ENCODE measurements at regions not wholly inside any gene's neighbourhood (a gene's known extent, or its start where the extent isn't known, plus 50 kb on each side); places are given as distances from the start of the nearest gene placed in this dataset.

GRCh38 chr4:11106190-11106589 lies 322.5 kb downstream of the HS3ST1 start (continued):
- TF ChIP-seq ZNF2 (tag by site-specific recombination; IDR thresholded peaks at IDR 0.05) (no peak), ZNF23 (tag by site-specific recombination; IDR thresholded peaks at IDR 0.05; ENCODE audit: borderline replicate concordance) (no peak), ZNF558 (tag by site-specific recombination; IDR thresholded peaks at IDR 0.05) (no peak), ZNF692 (tag by site-specific recombination; IDR thresholded peaks at IDR 0.05) (no peak), GLI2 (tag by site-specific recombination; IDR thresholded peaks at IDR 0.05; ENCODE audit: borderline replicate concordance, low read depth) (no peak), ZSCAN16 (tag by site-specific recombination; IDR thresholded peaks at IDR 0.05) (no peak), ZNF302 (tag by site-specific recombination; IDR thresholded peaks at IDR 0.05; ENCODE audit: low read depth) (no peak)
- TF ChIP-seq, protein P1, sequence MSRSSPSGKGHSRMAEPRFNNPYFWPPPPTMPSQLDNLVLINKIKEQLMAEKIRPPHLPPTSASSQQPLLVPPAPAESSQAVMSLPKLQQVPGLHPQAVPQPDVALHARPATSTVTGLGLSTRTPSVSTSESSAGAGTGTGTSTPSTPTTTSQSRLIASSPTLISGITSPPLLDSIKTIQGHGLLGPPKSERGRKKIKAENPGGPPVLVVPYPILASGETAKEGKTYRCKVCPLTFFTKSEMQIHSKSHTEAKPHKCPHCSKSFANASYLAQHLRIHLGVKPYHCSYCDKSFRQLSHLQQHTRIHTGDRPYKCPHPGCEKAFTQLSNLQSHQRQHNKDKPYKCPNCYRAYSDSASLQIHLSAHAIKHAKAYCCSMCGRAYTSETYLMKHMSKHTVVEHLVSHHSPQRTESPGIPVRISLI (tag by site-specific recombination; IDR thresholded peaks at IDR 0.05), result no peak

DNA sequence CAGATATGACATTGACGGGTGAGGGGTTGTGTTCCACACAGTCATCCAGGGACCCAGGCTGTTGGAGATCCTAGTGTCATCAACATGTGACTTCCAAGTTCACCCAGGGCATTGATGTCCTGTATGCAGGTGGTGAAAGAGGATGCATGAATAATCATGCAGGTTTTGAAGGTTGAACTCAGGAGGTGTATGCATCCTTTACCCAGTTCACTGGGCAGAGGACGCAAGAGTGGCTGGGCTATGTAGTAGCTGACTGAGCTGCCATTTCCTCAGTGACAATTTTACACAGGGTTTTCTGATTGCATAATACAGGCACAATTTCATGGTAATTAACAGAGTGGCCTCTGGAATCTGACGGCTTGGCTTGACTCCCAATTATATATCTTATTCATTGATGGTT lies 323.0 kb downstream of the HS3ST1 start:
- H3K9me3 ChIP-seq (ENCODE audit: control insufficient read depth, insufficient read depth, low read depth, low read length), result no peaks in the 10 kb centered on the region
- no peak overlapping the region for H3K27ac ChIP-seq (ENCODE audit: extremely low read depth, low read depth, low read length)
- TF ChIP-seq, protein P2, sequence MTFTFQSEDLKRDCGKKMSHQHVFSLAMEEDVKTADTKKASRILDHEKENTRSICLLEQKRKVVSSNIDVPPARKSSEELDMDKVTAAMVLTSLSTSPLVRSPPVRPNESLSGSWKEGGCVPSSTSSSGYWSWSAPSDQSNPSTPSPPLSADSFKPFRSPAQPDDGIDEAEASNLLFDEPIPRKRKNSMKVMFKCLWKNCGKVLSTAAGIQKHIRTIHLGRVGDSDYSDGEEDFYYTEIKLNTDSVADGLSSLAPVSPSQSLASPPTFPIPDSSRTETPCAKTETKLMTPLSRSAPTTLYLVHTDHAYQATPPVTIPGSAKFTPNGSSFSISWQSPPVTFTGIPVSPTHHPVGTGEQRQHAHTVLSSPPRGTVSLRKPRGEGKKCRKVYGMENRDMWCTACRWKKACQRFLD (tag by site-specific recombination; IDR thresholded peaks at IDR 0.05), result no peak
- TF ChIP-seq GLIS1 (tag by site-specific recombination; IDR thresholded peaks at IDR 0.05) (no peak), OSR2 (tag by site-specific recombination; IDR thresholded peaks at IDR 0.05) (no peak), TCF7L2 (IDR thresholded peaks at IDR 0.05; ENCODE audit: borderline replicate concordance, low read depth, low read length) (no peak), ZBTB1 (tag by site-specific recombination; IDR thresholded peaks at IDR 0.05) (no peak), ZNF354C (tag by site-specific recombination; IDR thresholded peaks at IDR 0.05; ENCODE audit: borderline replicate concordance, low read depth) (no peak), PRDM2 (tag by site-specific recombination; IDR thresholded peaks at IDR 0.05; ENCODE audit: borderline replicate concordance) (no peak), ZFHX2 (tag by site-specific recombination; conservative IDR thresholded peaks at IDR 0.05) (no peak)
- POLR2A ChIA-PET, result no interaction called here
- no peaks in the 10 kb centered on the region for H3K36me3 ChIP-seq (ENCODE audit: control insufficient read depth in 2 of 2, insufficient read depth in 1 of 2, low read length in 2 of 2)
- no peak overlapping the region for H3K4me3 ChIP-seq (ENCODE audit: low read depth, low read length)
- CTCF ChIA-PET, result no interaction called here
- H3K4me1 ChIP-seq (ENCODE audit: control insufficient read depth, insufficient read depth, low read length), result no peaks in the 10 kb centered on the region
